Ovary (tissue), 3 donors: ENCODE measurements at regions not wholly inside any gene's neighbourhood (a gene's known extent, or its start where the extent isn't known, plus 50 kb on each side); places are given as distances from the start of the nearest gene placed in this dataset.

ENCODE experiments used
- CTCF ChIP-seq, 3 donors: fragments of 450-650 bp in 2 of 3; fragments of 200-600 bp in 1 of 3; IDR thresholded peaks; one replicate each; pipeline versions ENCODE4 v1.5.1 to v1.8.0; 2016 to 2022; ENCODE audit warnings: antibody characterized with exemption in 3 of 3, mild to moderate bottlenecking in 1 of 3
- POLR2A ChIP-seq: fragments of 450-650 bp; IDR thresholded peaks from one replicate; pipeline ENCODE4 v1.6.1; 2017; ENCODE audit warnings: antibody characterized with exemption, mild to moderate bottlenecking, moderate library complexity
- donor health status: DM: no; HTN: no; CAD: no.

GRCh38 chr2:5953525-5953924 lies 261.3 kb downstream of the SOX11 start:
- TF ChIP-seq CTCF (IDR thresholded peaks at IDR 0.05) (no peak), POLR2A (no peak)
